Liver (tissue), 8 donors: ENCODE measurements at regions not wholly inside any gene's neighbourhood (a gene's known extent, or its start where the extent isn't known, plus 50 kb on each side); places are given as distances from the start of the nearest gene placed in this dataset.

ENCODE experiments used
- DNase-seq: peaks from one replicate; pipeline ENCODE4 v3.0.0-alpha.2; 2017; ENCODE audit warnings: low spot score
- H3K27ac ChIP-seq, 2 donors: one replicate each; pipeline ENCODE4 v1.7.0; 2013; ENCODE audit warnings: inconsistent platforms in 2 of 2, low read length in 2 of 2, control low read depth in 1 of 2, low read depth in 1 of 2, mild to moderate bottlenecking in 1 of 2
- H3K27me3 ChIP-seq, 4 donors: one replicate each; pipeline versions ENCODE4 v1.6.1 to v1.7.0; 2013; ENCODE audit warnings: low read length in 3 of 4, inconsistent platforms in 1 of 4, mild to moderate bottlenecking in 1 of 4, moderate library complexity in 1 of 4; ENCODE audit not compliant: control insufficient read depth in 4 of 4, insufficient read depth in 4 of 4
- H3K36me3 ChIP-seq, 4 donors: one replicate each; pipeline versions ENCODE4 v1.6.1 to v1.7.0; 2013; ENCODE audit warnings: low read length in 3 of 4, mild to moderate bottlenecking in 3 of 4, low read depth in 1 of 4, moderate library complexity in 1 of 4; ENCODE audit not compliant: control insufficient read depth in 4 of 4, insufficient read depth in 3 of 4
- H3K4me1 ChIP-seq, 4 donors: one replicate each; pipeline versions ENCODE4 v1.6.1 to v1.7.0; 2013; ENCODE audit warnings: low read length in 3 of 4, mild to moderate bottlenecking in 3 of 4, moderate library complexity in 1 of 4; ENCODE audit not compliant: control insufficient read depth in 4 of 4, insufficient read depth in 4 of 4
- H3K4me3 ChIP-seq, 3 donors: one replicate each; pipeline versions ENCODE4 v1.6.1 to v1.7.0; 2013; ENCODE audit warnings: low read length in 3 of 3, control low read depth in 1 of 3, low read depth in 1 of 3, mild to moderate bottlenecking in 1 of 3
- H3K9ac ChIP-seq, 2 donors: one replicate each; pipeline ENCODE4 v1.7.0; 2013; ENCODE audit warnings: low read length in 2 of 2, mild to moderate bottlenecking in 2 of 2, moderate library complexity in 2 of 2, control low read depth in 1 of 2, low read depth in 1 of 2
- H3K9me3 ChIP-seq, 4 donors: one replicate each; pipeline versions ENCODE4 v1.6.1 to v1.7.0; 2013; ENCODE audit warnings: low read length in 3 of 4; ENCODE audit not compliant: control insufficient read depth in 4 of 4
- EGR1 ChIP-seq, 2 donors: IDR thresholded peaks; 2 replicates each; pipeline ENCODE4 v1.6.1; 2016 to 2018; ENCODE audit warnings: antibody characterized with exemption in 2 of 2, low read depth in 2 of 2
- FOXA1 ChIP-seq: IDR thresholded peaks from 2 replicates; pipeline ENCODE4 v1.6.1; 2016; ENCODE audit warnings: antibody characterized with exemption
- FOXA2 ChIP-seq: IDR thresholded peaks from 2 replicates; pipeline ENCODE4 v1.6.1; 2016; ENCODE audit warnings: antibody characterized with exemption
- GABPA ChIP-seq, 2 donors: IDR thresholded peaks in 1 of 2; conservative IDR thresholded peaks in 1 of 2; 2 replicates each; pipeline ENCODE4 v1.6.1; 2016; ENCODE audit warnings: antibody characterized with exemption in 2 of 2, mild to moderate bottlenecking in 1 of 2, moderate library complexity in 1 of 2
- HNF4A ChIP-seq, 2 donors: conservative IDR thresholded peaks; 2 replicates each; pipeline ENCODE4 v1.6.1; 2016; ENCODE audit warnings: antibody characterized with exemption in 2 of 2, mild to moderate bottlenecking in 2 of 2
- HNF4G ChIP-seq: IDR thresholded peaks from 2 replicates; pipeline ENCODE4 v1.6.1; 2016; ENCODE audit warnings: antibody characterized with exemption
- JUND ChIP-seq, 2 donors: IDR thresholded peaks; 2 replicates each; pipeline ENCODE4 v1.6.1; 2016; ENCODE audit warnings: antibody characterized with exemption in 2 of 2
- NR2F2 ChIP-seq: IDR thresholded peaks from 2 replicates; pipeline ENCODE4 v1.6.1; 2016; ENCODE audit warnings: antibody characterized with exemption
- RAD21 ChIP-seq, 2 donors: IDR thresholded peaks; 2 replicates each; pipeline ENCODE4 v1.6.1; 2016; ENCODE audit warnings: antibody characterized with exemption in 2 of 2, mild to moderate bottlenecking in 2 of 2
- RXRA ChIP-seq, 2 donors: IDR thresholded peaks; 2 replicates each; pipeline ENCODE4 v1.6.1; 2017 to 2018; ENCODE audit warnings: antibody characterized with exemption in 2 of 2, mild to moderate bottlenecking in 1 of 2
- SP1 ChIP-seq: IDR thresholded peaks from 2 replicates; pipeline ENCODE4 v1.6.1; 2018; ENCODE audit warnings: antibody characterized with exemption, mild to moderate bottlenecking
- TAF1 ChIP-seq: conservative IDR thresholded peaks from 2 replicates; pipeline ENCODE4 v1.6.1; 2016; ENCODE audit warnings: antibody characterized with exemption, mild to moderate bottlenecking
- YY1 ChIP-seq: IDR thresholded peaks from 2 replicates; pipeline ENCODE4 v1.6.1; 2016; ENCODE audit warnings: antibody characterized with exemption, mild to moderate bottlenecking
- WGBS: extraction: QIAGEN DNeasy Blood & Tissue Kit; methylation state at CpG from one replicate; pipeline ENCODE4 v1.1.7; 2013; 5-methylcytosine and 5-hydroxymethylcytosine counted together
- TF ChIP-seq, protein P1 (sequence below): IDR thresholded peaks from 2 replicates; pipeline ENCODE4 v1.6.1; 2016; ENCODE audit warnings: antibody characterized with exemption, mild to moderate bottlenecking
- TF ChIP-seq, protein P2 (sequence below): fragments of 150-350 bp; IDR thresholded peaks from 2 replicates; pipeline ENCODE4 v1.5.1; 2017; ENCODE audit warnings: improper control_type of control experiment, low read depth, low read length; ENCODE audit not compliant: missing input control
- TF ChIP-seq, protein P3 (sequence below): IDR thresholded peaks from 2 replicates; pipeline ENCODE4 v1.6.1; 2016; ENCODE audit warnings: antibody characterized with exemption
- TF ChIP-seq, protein P4 (sequence below): IDR thresholded peaks from 2 replicates; pipeline ENCODE4 v1.6.1; 2016; ENCODE audit warnings: antibody characterized with exemption
- donor health status: healthy.
- donor health status: healthy.
- donor health status: healthy.
- donor health status: healthy.
- donor health status: healthy.

DNA sequence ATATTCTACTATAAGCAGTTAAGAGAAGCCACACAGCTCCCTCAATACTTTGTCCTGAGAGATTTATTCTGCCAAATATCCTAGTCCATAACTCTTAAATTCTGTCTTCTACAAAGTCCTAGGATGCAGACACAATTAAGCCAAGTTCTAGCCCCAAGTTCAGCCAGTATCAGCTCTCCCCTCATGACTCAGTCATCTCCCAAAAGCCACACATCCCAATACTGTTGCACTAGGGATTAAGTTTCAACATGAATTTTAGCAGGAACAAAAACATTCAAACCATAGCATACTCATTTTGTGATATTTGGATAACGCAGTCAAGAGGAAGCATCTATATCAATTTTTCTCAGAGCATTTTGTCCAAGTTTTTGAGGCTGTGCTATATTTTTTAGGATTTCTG is 277.4 kb downstream of the FZD1 start:
- H3K27me3 ChIP-seq = no peaks in the 10 kb centered on the region
- TF ChIP-seq FOXA2 (no peak), GABPA (IDR thresholded peaks at IDR 0.05 in 1 of 2, conservative IDR thresholded peaks at IDR 0.05 in 1 of 2) (no peak), RAD21 (IDR thresholded peaks at IDR 0.05) (no peak), JUND (IDR thresholded peaks at IDR 0.05) (no peak), YY1 (no peak), RXRA (IDR thresholded peaks at IDR 0.05) (no peak), TAF1 (no peak), EGR1 (IDR thresholded peaks at IDR 0.05; ENCODE audit: low read depth in 2 of 2) (no peak), FOXA1 (no peak), NR2F2 (no peak), HNF4G (no peak)
- TF ChIP-seq, protein P1, sequence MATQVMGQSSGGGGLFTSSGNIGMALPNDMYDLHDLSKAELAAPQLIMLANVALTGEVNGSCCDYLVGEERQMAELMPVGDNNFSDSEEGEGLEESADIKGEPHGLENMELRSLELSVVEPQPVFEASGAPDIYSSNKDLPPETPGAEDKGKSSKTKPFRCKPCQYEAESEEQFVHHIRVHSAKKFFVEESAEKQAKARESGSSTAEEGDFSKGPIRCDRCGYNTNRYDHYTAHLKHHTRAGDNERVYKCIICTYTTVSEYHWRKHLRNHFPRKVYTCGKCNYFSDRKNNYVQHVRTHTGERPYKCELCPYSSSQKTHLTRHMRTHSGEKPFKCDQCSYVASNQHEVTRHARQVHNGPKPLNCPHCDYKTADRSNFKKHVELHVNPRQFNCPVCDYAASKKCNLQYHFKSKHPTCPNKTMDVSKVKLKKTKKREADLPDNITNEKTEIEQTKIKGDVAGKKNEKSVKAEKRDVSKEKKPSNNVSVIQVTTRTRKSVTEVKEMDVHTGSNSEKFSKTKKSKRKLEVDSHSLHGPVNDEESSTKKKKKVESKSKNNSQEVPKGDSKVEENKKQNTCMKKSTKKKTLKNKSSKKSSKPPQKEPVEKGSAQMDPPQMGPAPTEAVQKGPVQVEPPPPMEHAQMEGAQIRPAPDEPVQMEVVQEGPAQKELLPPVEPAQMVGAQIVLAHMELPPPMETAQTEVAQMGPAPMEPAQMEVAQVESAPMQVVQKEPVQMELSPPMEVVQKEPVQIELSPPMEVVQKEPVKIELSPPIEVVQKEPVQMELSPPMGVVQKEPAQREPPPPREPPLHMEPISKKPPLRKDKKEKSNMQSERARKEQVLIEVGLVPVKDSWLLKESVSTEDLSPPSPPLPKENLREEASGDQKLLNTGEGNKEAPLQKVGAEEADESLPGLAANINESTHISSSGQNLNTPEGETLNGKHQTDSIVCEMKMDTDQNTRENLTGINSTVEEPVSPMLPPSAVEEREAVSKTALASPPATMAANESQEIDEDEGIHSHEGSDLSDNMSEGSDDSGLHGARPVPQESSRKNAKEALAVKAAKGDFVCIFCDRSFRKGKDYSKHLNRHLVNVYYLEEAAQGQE = no peak
- TF ChIP-seq, protein P2, sequence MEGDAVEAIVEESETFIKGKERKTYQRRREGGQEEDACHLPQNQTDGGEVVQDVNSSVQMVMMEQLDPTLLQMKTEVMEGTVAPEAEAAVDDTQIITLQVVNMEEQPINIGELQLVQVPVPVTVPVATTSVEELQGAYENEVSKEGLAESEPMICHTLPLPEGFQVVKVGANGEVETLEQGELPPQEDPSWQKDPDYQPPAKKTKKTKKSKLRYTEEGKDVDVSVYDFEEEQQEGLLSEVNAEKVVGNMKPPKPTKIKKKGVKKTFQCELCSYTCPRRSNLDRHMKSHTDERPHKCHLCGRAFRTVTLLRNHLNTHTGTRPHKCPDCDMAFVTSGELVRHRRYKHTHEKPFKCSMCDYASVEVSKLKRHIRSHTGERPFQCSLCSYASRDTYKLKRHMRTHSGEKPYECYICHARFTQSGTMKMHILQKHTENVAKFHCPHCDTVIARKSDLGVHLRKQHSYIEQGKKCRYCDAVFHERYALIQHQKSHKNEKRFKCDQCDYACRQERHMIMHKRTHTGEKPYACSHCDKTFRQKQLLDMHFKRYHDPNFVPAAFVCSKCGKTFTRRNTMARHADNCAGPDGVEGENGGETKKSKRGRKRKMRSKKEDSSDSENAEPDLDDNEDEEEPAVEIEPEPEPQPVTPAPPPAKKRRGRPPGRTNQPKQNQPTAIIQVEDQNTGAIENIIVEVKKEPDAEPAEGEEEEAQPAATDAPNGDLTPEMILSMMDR = no peak
- TF ChIP-seq, protein P3, sequence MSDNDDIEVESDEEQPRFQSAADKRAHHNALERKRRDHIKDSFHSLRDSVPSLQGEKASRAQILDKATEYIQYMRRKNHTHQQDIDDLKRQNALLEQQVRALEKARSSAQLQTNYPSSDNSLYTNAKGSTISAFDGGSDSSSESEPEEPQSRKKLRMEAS = no peak
- TF ChIP-seq, protein P4, sequence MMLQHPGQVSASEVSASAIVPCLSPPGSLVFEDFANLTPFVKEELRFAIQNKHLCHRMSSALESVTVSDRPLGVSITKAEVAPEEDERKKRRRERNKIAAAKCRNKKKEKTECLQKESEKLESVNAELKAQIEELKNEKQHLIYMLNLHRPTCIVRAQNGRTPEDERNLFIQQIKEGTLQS = no peak

DNA sequence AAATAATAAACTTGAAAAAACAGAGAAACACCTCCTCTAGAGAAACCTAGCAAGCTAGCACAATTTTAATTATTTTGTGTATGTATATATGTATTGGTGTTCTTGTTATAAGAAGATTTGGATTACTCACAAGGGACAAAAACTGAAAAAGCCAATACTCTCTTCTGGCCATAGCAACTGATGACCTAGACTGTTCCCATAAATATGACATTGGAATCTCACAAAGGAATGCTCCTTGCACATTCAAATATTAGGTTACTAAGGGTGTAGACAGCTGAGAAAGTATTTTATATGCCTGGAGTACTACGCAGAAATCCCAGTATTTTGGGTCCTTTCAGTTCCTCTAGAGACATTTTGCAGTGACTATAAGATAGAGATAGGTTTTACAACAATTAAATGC is 279.4 kb downstream of the FZD1 start:
- H3K4me1 ChIP-seq = no peaks in the 10 kb centered on the region
- WGBS = 94% methylated on average over 1 of the region's 1 CpG
- H3K9me3 ChIP-seq = no peaks in the 10 kb centered on the region
- TF ChIP-seq EGR1 (IDR thresholded peaks at IDR 0.05; ENCODE audit: low read depth in 2 of 2) (no peak), HNF4G (no peak), SP1 (no peak), FOXA1 (no peak), NR2F2 (no peak), HNF4A (conservative IDR thresholded peaks at IDR 0.05) (no peak), RAD21 (IDR thresholded peaks at IDR 0.05) (no peak)
- TF ChIP-seq, protein P4 = no peak
- H3K27ac ChIP-seq = no peak overlapping the region
- H3K27me3 ChIP-seq = no peaks in the 10 kb centered on the region
- DNase-seq = no peak
- H3K4me3 ChIP-seq = no peak overlapping the region
- no peak overlapping the region for H3K9ac ChIP-seq
- H3K36me3 ChIP-seq = no peaks in the 10 kb centered on the region

More for the DNA sequence above, 277.4 kb downstream of the FZD1 start:
- DNase-seq = no peak
- Histone ChIP-seq H3K36me3 (no peaks in the 10 kb centered on the region), H3K4me3 (no peak overlapping the region), H3K4me1 (no peaks in the 10 kb centered on the region), H3K27ac (no peak overlapping the region), H3K9ac (no peak overlapping the region), H3K9me3 (no peaks in the 10 kb centered on the region)
- WGBS = 95% methylated on average over 1 of the region's 1 CpG
